ENCODE measurements at regions not wholly inside any gene's neighbourhood (a gene's known extent, or its start where the extent isn't known, plus 50 kb on each side); places are given as distances from the start of the nearest gene placed in this dataset.
A peak's percentile ranks its signal among the peaks of the same experiment; 100 is the strongest.

GRCh38 chr2:57878866-57879210 is 167.8 kb upstream of the VRK2 start:
- TF ChIP-seq, protein P1, sequence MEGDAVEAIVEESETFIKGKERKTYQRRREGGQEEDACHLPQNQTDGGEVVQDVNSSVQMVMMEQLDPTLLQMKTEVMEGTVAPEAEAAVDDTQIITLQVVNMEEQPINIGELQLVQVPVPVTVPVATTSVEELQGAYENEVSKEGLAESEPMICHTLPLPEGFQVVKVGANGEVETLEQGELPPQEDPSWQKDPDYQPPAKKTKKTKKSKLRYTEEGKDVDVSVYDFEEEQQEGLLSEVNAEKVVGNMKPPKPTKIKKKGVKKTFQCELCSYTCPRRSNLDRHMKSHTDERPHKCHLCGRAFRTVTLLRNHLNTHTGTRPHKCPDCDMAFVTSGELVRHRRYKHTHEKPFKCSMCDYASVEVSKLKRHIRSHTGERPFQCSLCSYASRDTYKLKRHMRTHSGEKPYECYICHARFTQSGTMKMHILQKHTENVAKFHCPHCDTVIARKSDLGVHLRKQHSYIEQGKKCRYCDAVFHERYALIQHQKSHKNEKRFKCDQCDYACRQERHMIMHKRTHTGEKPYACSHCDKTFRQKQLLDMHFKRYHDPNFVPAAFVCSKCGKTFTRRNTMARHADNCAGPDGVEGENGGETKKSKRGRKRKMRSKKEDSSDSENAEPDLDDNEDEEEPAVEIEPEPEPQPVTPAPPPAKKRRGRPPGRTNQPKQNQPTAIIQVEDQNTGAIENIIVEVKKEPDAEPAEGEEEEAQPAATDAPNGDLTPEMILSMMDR (IDR thresholded peaks at IDR 0.05): no peak
- Mint-ChIP-seq H3K27me3 (ENCODE audit: insufficient read depth) (peaks cover 1% of the 10 kb centered on the region; the same call in 1 of the 2 replicates), H3K9me3 (no peaks in the 10 kb centered on the region), H3K4me3 (no peak overlapping the region), H3K4me1 (ENCODE audit: low read depth) (peaks cover 8% of the 10 kb centered on the region), H3K36me3 (ENCODE audit: low read depth) (no peaks in the 10 kb centered on the region), H3K27ac (no peak overlapping the region)
- no peak for DNase-seq

DNA sequence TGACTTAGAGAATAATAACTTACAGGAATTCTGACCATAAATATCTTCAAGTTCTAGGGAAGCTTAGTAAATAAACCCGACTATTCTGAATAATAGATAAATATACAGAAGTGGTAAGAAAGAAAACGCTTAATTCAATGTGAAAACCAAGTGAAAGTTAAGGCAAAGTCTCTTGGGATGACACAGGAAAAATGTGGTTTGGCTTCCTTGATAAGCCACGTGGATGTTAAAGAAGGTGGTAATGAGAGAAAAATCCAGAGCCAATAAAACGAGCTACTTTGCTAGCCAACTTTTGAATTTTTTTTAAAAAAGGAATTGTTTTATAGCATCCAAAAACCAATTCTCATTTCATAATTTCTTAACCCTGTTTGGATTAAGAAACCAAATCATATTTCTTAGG is 166.2 kb upstream of the VRK2 start:
- Mint-ChIP-seq H3K27me3 (ENCODE audit: insufficient read depth) (peaks cover 1% of the 10 kb centered on the region; the same call in 1 of the 2 replicates), H3K4me1 (ENCODE audit: low read depth) (peaks cover 11% of the 10 kb centered on the region), H3K27ac (no peak overlapping the region), H3K4me3 (no peak overlapping the region), H3K36me3 (ENCODE audit: low read depth) (no peaks in the 10 kb centered on the region), H3K9me3 (no peaks in the 10 kb centered on the region)
- no peak for DNase-seq
- TF ChIP-seq, protein P1 (IDR thresholded peaks at IDR 0.05): no peak

- Mint-ChIP-seq H3K4me3 (no peak overlapping the region), H3K36me3 (ENCODE audit: low read depth) (no peaks in the 10 kb centered on the region), H3K9me3 (no peaks in the 10 kb centered on the region), H3K4me1 (ENCODE audit: low read depth) (peaks cover 16% of the 10 kb centered on the region), H3K27me3 (ENCODE audit: insufficient read depth) (peaks cover 1% of the 10 kb centered on the region; the same call in 1 of the 2 replicates), H3K27ac (no peak overlapping the region)
- DNase-seq: no peak
- TF ChIP-seq, protein P1 (IDR thresholded peaks at IDR 0.05): no peak
Measured at GRCh38 chr2:57880967-57881366, 165.6 kb upstream of the VRK2 start.

DNA sequence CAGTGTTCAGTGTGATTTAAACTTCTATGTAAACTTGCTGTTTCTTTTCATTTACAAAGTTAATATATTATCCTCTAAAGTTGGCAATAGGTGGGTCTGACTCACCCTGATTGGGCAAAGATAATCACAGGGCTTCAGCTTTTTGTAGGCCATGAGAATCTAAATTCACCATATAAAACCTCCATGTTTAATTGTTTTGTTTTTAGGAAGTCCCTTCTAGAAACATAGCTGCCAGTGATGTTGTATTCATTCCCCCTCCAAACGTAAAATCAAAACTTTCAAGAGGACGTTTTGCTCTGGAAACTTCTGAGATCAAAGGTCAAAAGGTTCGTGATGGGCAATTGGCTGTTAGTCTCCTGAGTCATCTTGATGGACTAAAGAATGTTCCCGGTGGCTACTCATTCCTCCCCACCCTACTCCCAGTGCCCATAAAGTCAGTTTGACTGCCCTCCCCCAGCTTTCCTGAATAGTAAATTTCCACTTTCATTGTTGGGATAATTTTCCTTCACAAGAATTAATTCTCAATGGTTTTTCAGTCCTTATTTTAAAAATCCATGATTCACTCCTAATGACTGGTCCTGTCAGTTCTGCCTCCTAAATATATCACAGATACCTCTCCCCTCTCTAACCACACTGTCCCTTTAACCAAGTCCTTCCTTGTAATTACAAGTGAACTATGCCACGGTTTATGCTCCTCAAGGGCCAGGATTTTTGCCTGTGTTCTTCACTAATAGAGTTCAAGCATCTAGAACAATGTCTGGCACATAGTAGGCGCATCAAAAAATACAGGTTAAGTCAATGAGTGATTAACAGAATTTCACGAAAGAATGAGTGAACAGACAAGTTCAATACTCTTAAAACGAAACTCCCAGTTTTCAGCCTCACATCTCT is 164.4 kb upstream of the VRK2 start:
- H3K36me3 Mint-ChIP-seq (ENCODE audit: low read depth): no peaks in the 10 kb centered on the region
- H3K4me1 Mint-ChIP-seq (ENCODE audit: low read depth): peaks cover 25% of the 10 kb centered on the region
- H3K9me3 Mint-ChIP-seq: no peaks in the 10 kb centered on the region
- H3K27me3 Mint-ChIP-seq (ENCODE audit: insufficient read depth): no peaks in the 10 kb centered on the region
- H3K27ac Mint-ChIP-seq: no peak overlapping the region
- H3K4me3 Mint-ChIP-seq: no peak overlapping the region
- TF ChIP-seq, protein P1 (IDR thresholded peaks at IDR 0.05): no peak
- DNase-seq: peak; percentile 80

DNA sequence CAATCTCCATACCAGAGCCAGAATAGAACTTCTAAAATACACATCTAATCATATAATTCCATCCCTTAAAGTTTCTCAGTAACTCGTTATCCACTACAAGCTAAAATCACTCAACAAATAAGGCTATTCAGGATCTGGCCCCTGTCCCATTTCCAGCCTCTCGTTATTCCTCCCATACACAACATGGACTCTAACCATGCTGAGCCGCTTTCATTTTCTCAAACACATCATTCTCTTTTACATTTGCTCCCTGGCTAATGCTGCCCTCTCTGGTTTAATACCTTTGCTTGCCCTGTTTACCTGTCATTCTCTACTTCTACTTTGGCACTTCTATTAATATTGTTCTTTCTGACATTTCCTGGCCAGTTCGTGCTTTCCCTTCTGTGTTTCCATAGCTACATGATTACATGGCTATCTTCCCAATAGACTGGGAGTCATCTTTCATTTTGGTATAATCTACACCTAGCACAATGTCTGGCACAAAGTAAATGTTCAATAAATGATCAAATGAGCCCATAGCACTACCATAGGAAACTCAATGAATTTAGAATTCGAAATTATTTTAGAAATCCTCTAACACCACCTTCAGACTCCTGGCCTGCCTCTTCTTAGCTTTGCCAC is 163.6 kb upstream of the VRK2 start:
- Mint-ChIP-seq H3K36me3 (ENCODE audit: low read depth) (no peaks in the 10 kb centered on the region), H3K9me3 (no peaks in the 10 kb centered on the region), H3K27ac (no peak overlapping the region), H3K4me3 (no peak overlapping the region), H3K4me1 (ENCODE audit: low read depth) (peaks cover 17% of the 10 kb centered on the region), H3K27me3 (ENCODE audit: insufficient read depth) (no peaks in the 10 kb centered on the region)
- TF ChIP-seq, protein P1 (IDR thresholded peaks at IDR 0.05): no peak
- DNase-seq: no peak

All from HFFc6 (cell line).